GM12878 (cell line): ENCODE measurements at regions not wholly inside any gene's neighbourhood (a gene's known extent, or its start where the extent isn't known, plus 50 kb on each side); places are given as distances from the start of the nearest gene placed in this dataset.

Source experiments
- ATAC-seq: fragments of 200-7000 bp; cut with Tn5 transposase; 3 replicates; pipeline ENCODE4 v1.9.1; 2020; ENCODE audit warnings: mild to moderate bottlenecking, moderate library complexity
- BruUV-seq: library from RNA; stranded (reverse); fragments of 400-500 nt; replicated peaks from 2 replicates; lab custom pipeline; 2021; lab: Mats Ljungman, UMichigan
- CTCF ChIA-PET: fragments of 300-600 bp; sonication (Branson Sonifier 250); formaldehyde crosslinking; extraction: SDS; loops from one replicate; lab custom pipeline; 2021; ENCODE audit warnings: inconsistent platforms; lab: Yijun Ruan, JAX
- POLR2A ChIA-PET: fragments of 350-600 bp; formaldehyde crosslinking; extraction: SDS; loops from one replicate; lab custom pipeline; 2021; ENCODE audit warnings: inconsistent platforms; lab: Charles Lee
- RAD21 ChIA-PET: fragments of 300-600 bp; sonication (Branson Sonifier 250); formaldehyde crosslinking; loops from one replicate; lab custom pipeline; 2023; ENCODE audit warnings: antibody characterized with exemption; ENCODE audit not compliant: unreplicated experiment; lab: Charles Lee
- SMC1A ChIA-PET: fragments of 300-600 bp; sonication (Branson Sonifier 250); formaldehyde crosslinking; loops from one replicate; lab custom pipeline; 2023; ENCODE audit not compliant: unreplicated experiment, uncharacterized antibody; lab: Charles Lee
- DNase-seq: peaks from one replicate; pipeline ENCODE4 v3.0.0-alpha.2; 2011; ENCODE audit warnings: low read depth, low spot score
- FAIRE-seq: peaks from 3 replicates; lab custom pipeline; 2011; peaks lifted over from hg19 to GRCh38; lab: Jason Lieb, UNC
- H2AFZ ChIP-seq: 2 replicates; pipeline ENCODE4 v1.6.0; 2011; ENCODE audit warnings: low read depth, low read length, control low read depth; ENCODE audit not compliant: control insufficient read depth
- H3K27ac ChIP-seq: 2 replicates; pipeline ENCODE4 v1.5.1; 2011; ENCODE audit warnings: control low read depth; ENCODE audit not compliant: control insufficient read depth, insufficient read depth
- H3K27me3 ChIP-seq, 2 experiments: replicated peaks in 1 of 2; 2 replicates each; pipeline versions ENCODE4 v1.6.0 to v1.6.1; 2011; ENCODE audit warnings: low read length in 1 of 2; ENCODE audit not compliant: control insufficient read depth in 2 of 2, insufficient read depth in 2 of 2
- H3K36me3 ChIP-seq, 2 experiments: 2 replicates each; pipeline ENCODE4 v1.5.1; 2011; ENCODE audit warnings: low read length in 1 of 2; ENCODE audit not compliant: control insufficient read depth in 2 of 2, insufficient read depth in 2 of 2
- H3K4me1 ChIP-seq: 2 replicates; pipeline ENCODE4 v1.6.1; 2011; ENCODE audit warnings: mild to moderate bottlenecking, low read length, moderate library complexity, mixed read lengths; ENCODE audit not compliant: control insufficient read depth, insufficient read depth
- H3K4me2 ChIP-seq: 2 replicates; pipeline ENCODE4 v1.6.0; 2011; ENCODE audit warnings: control low read depth; ENCODE audit not compliant: control insufficient read depth, insufficient read depth
- H3K4me3 ChIP-seq: fragments of 200-600 bp; sonication (generic); 2 replicates; pipeline ENCODE4 v1.5.1; 2016
- H3K79me2 ChIP-seq: 2 replicates; pipeline ENCODE4 v1.6.0; 2011; ENCODE audit warnings: low read length; ENCODE audit not compliant: control insufficient read depth, insufficient read depth
- H3K9ac ChIP-seq: 2 replicates; pipeline ENCODE4 v1.8.0; 2011; ENCODE audit warnings: low read length, control low read depth, mixed read lengths; ENCODE audit not compliant: control insufficient read depth, insufficient read depth
- H3K9me3 ChIP-seq: replicated peaks from 3 replicates; pipeline ENCODE4 v1.5.1; 2011; ENCODE audit warnings: mild to moderate bottlenecking, low read length; ENCODE audit not compliant: control insufficient read depth, insufficient read depth
- H4K20me1 ChIP-seq: 2 replicates; pipeline ENCODE4 v1.6.0; 2011; ENCODE audit not compliant: control insufficient read depth, insufficient read depth
- ATF7 ChIP-seq: fragments of 450-650 bp; IDR thresholded peaks from 2 replicates; pipeline ENCODE4 v1.6.1; 2016; ENCODE audit warnings: low read depth, mild to moderate bottlenecking
- CBX3 ChIP-seq: fragments of 200-600 bp; sonication (generic); IDR thresholded peaks from 2 replicates; pipeline ENCODE4 v1.6.1; 2016; ENCODE audit warnings: low read depth, borderline replicate concordance
- CHD4 ChIP-seq: fragments of 200-600 bp; sonication (generic); IDR thresholded peaks from 2 replicates; pipeline ENCODE4 v1.6.1; 2016; ENCODE audit warnings: mild to moderate bottlenecking
- ETV6 ChIP-seq, 2 experiments: fragments of 450-650 bp in 1 of 2; IDR thresholded peaks in 1 of 2; conservative IDR thresholded peaks in 1 of 2; 2 replicates each; pipeline ENCODE4 v1.6.1; 2014; ENCODE audit warnings: antibody characterized with exemption in 1 of 2, borderline replicate concordance in 1 of 2, low read depth in 1 of 2, mild to moderate bottlenecking in 1 of 2, moderate library complexity in 1 of 2
- HDAC6 ChIP-seq: fragments of 200-600 bp; sonication (generic); IDR thresholded peaks from one replicate; pipeline ENCODE4 v1.8.0; 2017; ENCODE audit warnings: antibody characterized with exemption; ENCODE audit not compliant: unreplicated experiment
- MYC ChIP-seq: IDR thresholded peaks from 2 replicates; pipeline ENCODE4 v1.6.1; 2011; ENCODE audit warnings: mild to moderate bottlenecking, low read length, moderate library complexity, inconsistent platforms; ENCODE audit not compliant: insufficient read depth, insufficient replicate concordance, insufficient read length, severe bottlenecking
- NRF1 ChIP-seq: conservative IDR thresholded peaks from 2 replicates; pipeline ENCODE4 v1.6.1; 2011; ENCODE audit warnings: mild to moderate bottlenecking, low read depth, low read length, improper control_type of control experiment
- PAX5 ChIP-seq: IDR thresholded peaks from 2 replicates; pipeline ENCODE4 v1.6.1; 2011; ENCODE audit warnings: low read depth, low read length, borderline replicate concordance
- POLR2A ChIP-seq: IDR thresholded peaks from 2 replicates; pipeline ENCODE4 v1.6.1; 2011; ENCODE audit warnings: low read depth, mild to moderate bottlenecking, low read length
- RAD21 ChIP-seq: IDR thresholded peaks from 2 replicates; pipeline ENCODE4 v1.6.1; 2011; ENCODE audit warnings: mild to moderate bottlenecking, low read depth, low read length, moderate library complexity; ENCODE audit not compliant: insufficient read depth
- SIN3A ChIP-seq: IDR thresholded peaks from 2 replicates; pipeline ENCODE4 v1.6.1; 2012; ENCODE audit warnings: low read depth, low read length, improper control_type of control experiment
- TCF12 ChIP-seq: IDR thresholded peaks from 2 replicates; pipeline ENCODE4 v1.6.1; 2011; ENCODE audit warnings: low read depth, mild to moderate bottlenecking, low read length
- YBX1 ChIP-seq: fragments of 450-650 bp; IDR thresholded peaks from 2 replicates; pipeline ENCODE4 v1.6.1; 2016; ENCODE audit warnings: antibody characterized with exemption
- ZBED1 ChIP-seq: IDR thresholded peaks from 2 replicates; pipeline ENCODE4 v1.6.1; 2016; ENCODE audit warnings: borderline replicate concordance
- WGBS: methylation state at CpG from one replicate; pipeline ENCODE4 v1.1.6; 2016; ENCODE audit warnings: low lambda C conversion rate; ENCODE audit not compliant: insufficient replicate concordance, insufficient coverage; ENCODE audit errors: missing lambda C conversion rate; 5-methylcytosine and 5-hydroxymethylcytosine counted together
- in situ Hi-C: fragments of 300-500 bp; cut with MboI; formaldehyde crosslinking; loops from 9 replicates; pipeline ENCODE4 v1.14.3; 2018; ENCODE audit warnings: mixed read lengths
- intact Hi-C: fragments of 100-400 bp; cut with micrococcal nuclease; formaldehyde crosslinking; loops from one replicate; pipeline ENCODE4 v1.14.2; 2022; ENCODE audit not compliant: unreplicated experiment
- TF ChIP-seq, protein P1 (sequence below): IDR thresholded peaks from 2 replicates; pipeline ENCODE4 v1.6.1; 2012; ENCODE audit warnings: improper control_type of control experiment, low read depth, low read length; ENCODE audit not compliant: insufficient replicate concordance
- TF ChIP-seq, protein P2 (sequence below): IDR thresholded peaks from 2 replicates; pipeline ENCODE4 v1.6.1; 2012; ENCODE audit warnings: low read depth, low read length, improper control_type of control experiment

DNA sequence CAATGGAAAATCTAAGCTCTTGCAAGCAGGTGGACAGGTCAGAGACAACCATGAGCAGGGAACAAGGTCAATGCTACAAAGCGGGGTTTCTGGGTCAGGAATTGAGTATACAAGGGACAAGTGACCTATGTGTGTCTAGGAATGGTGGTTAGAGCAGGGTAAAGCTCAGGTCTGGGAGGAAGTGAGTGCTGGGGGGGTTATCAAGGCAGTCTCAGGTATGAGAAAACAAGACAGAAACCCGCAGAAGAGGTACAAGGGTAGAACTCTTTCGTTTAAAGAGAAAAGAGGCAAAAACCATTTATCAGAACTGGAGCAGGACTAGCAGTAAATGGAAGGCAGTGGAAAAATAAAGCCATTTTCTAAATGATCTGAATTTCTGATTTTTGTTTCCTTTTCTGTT, 298.4 kb downstream of the ALDH8A1 start:
- H3K27ac ChIP-seq: no peak overlapping the region
- 23% methylated on average over 3 of the region's 3 CpGs for WGBS
- intact Hi-C loops (no loop called here), in situ Hi-C loops (no loop called here)
- ChIA-PET RAD21 (interaction anchor here (0.5 to 0.6 kb wide), 2 partner anchors 440 to 472 kb away, joined by 3 to 6 read pairs; no protein-coding TSS in a partner anchor), POLR2A (no interaction called here), SMC1A (interaction anchor here (1.0 kb wide), 1 partner anchor 11 kb away, joined by 3 read pairs; no protein-coding TSS in a partner anchor)
- no peaks in the 10 kb centered on the region for H4K20me1 ChIP-seq
- no peak overlapping the region for H3K4me2 ChIP-seq
- H3K27me3 ChIP-seq: peaks cover 0 to 5% of the 10 kb centered on the region in 2 experiments; a peak in 1 of 4 replicates
- no peak for ATAC-seq
- H3K9ac ChIP-seq: no peak overlapping the region
- no peaks in the 10 kb centered on the region for H3K79me2 ChIP-seq
- H3K4me1 ChIP-seq: no peaks in the 10 kb centered on the region
- no peak for FAIRE-seq
- H3K9me3 ChIP-seq: no peaks in the 10 kb centered on the region
- TF ChIP-seq ETV6 (conservative IDR thresholded peaks at IDR 0.05 in 1 of 2, IDR thresholded peaks at IDR 0.05 in 1 of 2; ENCODE audit: borderline replicate concordance in 1 of 2, low read depth in 1 of 2) (no peak), HDAC6 (no peak), TCF12 (no peak), SIN3A (no peak), NRF1 (no peak), ATF7 (no peak), CBX3 (no peak), CHD4 (no peak), YBX1 (no peak), MYC (no peak), ZBED1 (no peak), RAD21 (no peak), PAX5 (no peak), POLR2A (no peak)
- TF ChIP-seq, protein P1, sequence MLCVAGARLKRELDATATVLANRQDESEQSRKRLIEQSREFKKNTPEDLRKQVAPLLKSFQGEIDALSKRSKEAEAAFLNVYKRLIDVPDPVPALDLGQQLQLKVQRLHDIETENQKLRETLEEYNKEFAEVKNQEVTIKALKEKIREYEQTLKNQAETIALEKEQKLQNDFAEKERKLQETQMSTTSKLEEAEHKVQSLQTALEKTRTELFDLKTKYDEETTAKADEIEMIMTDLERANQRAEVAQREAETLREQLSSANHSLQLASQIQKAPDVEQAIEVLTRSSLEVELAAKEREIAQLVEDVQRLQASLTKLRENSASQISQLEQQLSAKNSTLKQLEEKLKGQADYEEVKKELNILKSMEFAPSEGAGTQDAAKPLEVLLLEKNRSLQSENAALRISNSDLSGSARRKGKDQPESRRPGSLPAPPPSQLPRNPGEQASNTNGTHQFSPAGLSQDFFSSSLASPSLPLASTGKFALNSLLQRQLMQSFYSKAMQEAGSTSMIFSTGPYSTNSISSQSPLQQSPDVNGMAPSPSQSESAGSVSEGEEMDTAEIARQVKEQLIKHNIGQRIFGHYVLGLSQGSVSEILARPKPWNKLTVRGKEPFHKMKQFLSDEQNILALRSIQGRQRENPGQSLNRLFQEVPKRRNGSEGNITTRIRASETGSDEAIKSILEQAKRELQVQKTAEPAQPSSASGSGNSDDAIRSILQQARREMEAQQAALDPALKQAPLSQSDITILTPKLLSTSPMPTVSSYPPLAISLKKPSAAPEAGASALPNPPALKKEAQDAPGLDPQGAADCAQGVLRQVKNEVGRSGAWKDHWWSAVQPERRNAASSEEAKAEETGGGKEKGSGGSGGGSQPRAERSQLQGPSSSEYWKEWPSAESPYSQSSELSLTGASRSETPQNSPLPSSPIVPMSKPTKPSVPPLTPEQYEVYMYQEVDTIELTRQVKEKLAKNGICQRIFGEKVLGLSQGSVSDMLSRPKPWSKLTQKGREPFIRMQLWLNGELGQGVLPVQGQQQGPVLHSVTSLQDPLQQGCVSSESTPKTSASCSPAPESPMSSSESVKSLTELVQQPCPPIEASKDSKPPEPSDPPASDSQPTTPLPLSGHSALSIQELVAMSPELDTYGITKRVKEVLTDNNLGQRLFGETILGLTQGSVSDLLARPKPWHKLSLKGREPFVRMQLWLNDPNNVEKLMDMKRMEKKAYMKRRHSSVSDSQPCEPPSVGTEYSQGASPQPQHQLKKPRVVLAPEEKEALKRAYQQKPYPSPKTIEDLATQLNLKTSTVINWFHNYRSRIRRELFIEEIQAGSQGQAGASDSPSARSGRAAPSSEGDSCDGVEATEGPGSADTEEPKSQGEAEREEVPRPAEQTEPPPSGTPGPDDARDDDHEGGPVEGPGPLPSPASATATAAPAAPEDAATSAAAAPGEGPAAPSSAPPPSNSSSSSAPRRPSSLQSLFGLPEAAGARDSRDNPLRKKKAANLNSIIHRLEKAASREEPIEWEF: no peak
- TF ChIP-seq, protein P2, sequence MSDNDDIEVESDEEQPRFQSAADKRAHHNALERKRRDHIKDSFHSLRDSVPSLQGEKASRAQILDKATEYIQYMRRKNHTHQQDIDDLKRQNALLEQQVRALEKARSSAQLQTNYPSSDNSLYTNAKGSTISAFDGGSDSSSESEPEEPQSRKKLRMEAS: no peak
- TF ChIP-seq, all 136 proteins: peak for 0
- CTCF ChIA-PET: interaction anchor here (0.7 to 1.3 kb wide), 2 partner anchors 11 to 231 kb away, joined by 3 read pairs; no protein-coding TSS in a partner anchor
- no peak overlapping the region for H2AFZ ChIP-seq
- no peaks in the 10 kb centered on the region for H3K36me3 ChIP-seq
- no peak for DNase-seq
- H3K4me3 ChIP-seq: no peak overlapping the region
- no TSS peak for BruUV-seq
